RWPE2 (cell line): ENCODE measurements at regions not wholly inside any gene's neighbourhood (a gene's known extent, or its start where the extent isn't known, plus 50 kb on each side); places are given as distances from the start of the nearest gene placed in this dataset.

Source experiments
- ATAC-seq: fragments of 200-7000 bp; cut with Tn5 transposase; 3 replicates; pipeline ENCODE4 v1.9.1; 2021; ENCODE audit warnings: low read depth
- DNase-seq: peaks from one replicate; pipeline ENCODE4 v3.0.0-alpha.2; 2020; ENCODE audit warnings: low spot score
- H3K27ac ChIP-seq: fragments of 450-650 bp; 2 replicates; pipeline ENCODE4 v1.5.1; 2017; ENCODE audit warnings: mild to moderate bottlenecking; ENCODE audit not compliant: poor library complexity, severe bottlenecking
- H3K27me3 ChIP-seq: fragments of 250-450 bp; sonication (Bioruptor Pico); 2 replicates; pipeline ENCODE4 v1.5.1; 2021; ENCODE audit warnings: mild to moderate bottlenecking, moderate library complexity; ENCODE audit not compliant: insufficient read depth, poor library complexity, severe bottlenecking
- H3K36me3 ChIP-seq: fragments of 250-450 bp; sonication (Bioruptor Pico); 2 replicates; pipeline ENCODE4 v1.5.1; 2020; ENCODE audit warnings: low read depth, mild to moderate bottlenecking, moderate library complexity
- H3K4me1 ChIP-seq: fragments of 250-450 bp; sonication (Bioruptor Pico); 2 replicates; pipeline ENCODE4 v1.5.1; 2021; ENCODE audit warnings: mild to moderate bottlenecking, moderate library complexity; ENCODE audit not compliant: insufficient read depth, poor library complexity, severe bottlenecking
- H3K4me3 ChIP-seq: fragments of 250-450 bp; sonication (Bioruptor Pico); 2 replicates; pipeline ENCODE4 v1.5.1; 2021; ENCODE audit warnings: mild to moderate bottlenecking, moderate library complexity; ENCODE audit not compliant: severe bottlenecking
- H3K9me3 ChIP-seq: fragments of 250-450 bp; sonication (Bioruptor Pico); 2 replicates; pipeline ENCODE4 v1.5.1; 2021; ENCODE audit warnings: mild to moderate bottlenecking, moderate library complexity; ENCODE audit not compliant: severe bottlenecking
- CTCF ChIP-seq: fragments of 450-650 bp; IDR thresholded peaks from one replicate; pipeline ENCODE4 v1.5.1; 2017; ENCODE audit warnings: mild to moderate bottlenecking, moderate library complexity; ENCODE audit not compliant: poor library complexity, severe bottlenecking

- no peaks in the 10 kb centered on the region for H3K27me3 ChIP-seq
- peaks cover 7% of the 10 kb centered on the region for H3K4me1 ChIP-seq
- no peak for TF ChIP-seq CTCF
- no peaks in the 10 kb centered on the region for H3K9me3 ChIP-seq
- H3K36me3 ChIP-seq: no peaks in the 10 kb centered on the region
- peak; percentile 91 for ATAC-seq
- DNase-seq: no peak
- H3K4me3 ChIP-seq: no peak overlapping the region
- no peak overlapping the region for H3K27ac ChIP-seq
Measured at GRCh38 chr20:22288957-22289356, 295.4 kb downstream of the FOXA2 start.

- peaks cover 7% of the 10 kb centered on the region for H3K4me1 ChIP-seq
- no peaks in the 10 kb centered on the region for H3K27me3 ChIP-seq
- ATAC-seq (no peak), DNase-seq (no peak)
- TF ChIP-seq CTCF: no peak
- no peaks in the 10 kb centered on the region for H3K36me3 ChIP-seq
- H3K27ac ChIP-seq: no peak overlapping the region
- no peaks in the 10 kb centered on the region for H3K9me3 ChIP-seq
- no peak overlapping the region for H3K4me3 ChIP-seq
Measured at GRCh38 chr20:22288156-22288555, 296.2 kb downstream of the FOXA2 start.

- Histone ChIP-seq H3K9me3 (no peaks in the 10 kb centered on the region), H3K4me3 (no peak overlapping the region), H3K27ac (no peak overlapping the region), H3K4me1 (peaks cover 7% of the 10 kb centered on the region), H3K27me3 (peaks cover 3% of the 10 kb centered on the region), H3K36me3 (no peaks in the 10 kb centered on the region)
- no peak for TF ChIP-seq CTCF
- DNase-seq: no peak
- ATAC-seq: no peak
Measured at GRCh38 chr20:22285555-22285954, 298.8 kb downstream of the FOXA2 start.

- Histone ChIP-seq H3K27me3 (peaks cover 3% of the 10 kb centered on the region), H3K4me1 (no peaks in the 10 kb centered on the region), H3K27ac (no peak overlapping the region), H3K9me3 (no peaks in the 10 kb centered on the region), H3K4me3 (no peak overlapping the region), H3K36me3 (no peaks in the 10 kb centered on the region)
- no peak for TF ChIP-seq CTCF
- DNase-seq (no peak), ATAC-seq (no peak)
Measured at GRCh38 chr20:22282696-22283095, 301.7 kb downstream of the FOXA2 start.

- DNase-seq (no peak), ATAC-seq (no peak)
- TF ChIP-seq CTCF: no peak
- H3K4me3 ChIP-seq: no peak overlapping the region
- H3K27ac ChIP-seq: no peak overlapping the region
- H3K27me3 ChIP-seq: peaks cover 4% of the 10 kb centered on the region
- no peaks in the 10 kb centered on the region for H3K4me1 ChIP-seq
- H3K36me3 ChIP-seq: no peaks in the 10 kb centered on the region
- H3K9me3 ChIP-seq: no peaks in the 10 kb centered on the region
Measured at GRCh38 chr20:22274330-22274729, 310.0 kb downstream of the FOXA2 start.
